ENCODE measurements at regions not wholly inside any gene's neighbourhood (a gene's known extent, or its start where the extent isn't known, plus 50 kb on each side); places are given as distances from the start of the nearest gene placed in this dataset.

DNA sequence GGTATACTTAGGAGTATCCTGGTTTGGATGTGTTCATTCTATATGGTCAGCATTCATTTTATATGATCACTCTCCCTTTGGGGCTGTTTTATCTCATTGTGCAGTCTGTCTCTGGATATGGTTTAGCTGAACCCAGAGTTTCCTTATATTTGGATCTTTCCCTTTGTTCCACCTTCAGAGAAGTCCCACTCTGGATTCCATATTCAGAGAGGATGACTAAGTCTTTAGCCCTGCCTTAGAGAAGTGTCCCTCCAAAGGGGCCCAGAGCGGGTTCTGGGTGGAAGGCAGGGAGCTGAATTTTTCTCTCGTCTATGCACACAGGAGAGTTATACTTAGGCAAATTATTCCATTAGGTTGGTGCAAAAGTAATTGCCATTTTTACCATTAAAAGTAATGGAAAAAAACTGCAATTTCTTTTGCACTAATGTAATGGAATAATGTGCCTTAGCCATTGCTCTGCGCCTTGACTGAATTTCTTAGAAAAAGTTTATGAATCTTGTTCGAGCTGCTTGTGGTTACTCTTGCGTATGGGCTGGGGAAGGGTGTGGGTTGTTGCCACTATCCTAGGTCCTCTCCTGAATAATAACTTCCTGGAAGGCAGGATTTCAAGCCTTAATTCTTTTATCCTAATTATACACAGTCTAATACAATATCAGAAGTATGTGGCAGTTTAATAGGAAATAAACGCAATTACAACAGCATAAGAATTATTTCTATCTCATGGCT is 74.2 kb upstream of the MTPN start:
- H3K36me3 ChIP-seq (ENCODE audit: control insufficient read depth in 2 of 2, extremely low read depth in 1 of 2, insufficient read depth in 2 of 2, low read length in 2 of 2) = no peaks in the 10 kb centered on the region
- no peaks in the 10 kb centered on the region for H3K79me2 ChIP-seq (ENCODE audit: control insufficient read depth, insufficient read depth, low read length)
- H3K4me1 ChIP-seq (ENCODE audit: control insufficient read depth, extremely low read depth, insufficient read depth, low read length) = no peaks in the 10 kb centered on the region
- H3K9me3 ChIP-seq (replicated peaks; ENCODE audit: control insufficient read depth, insufficient read depth, low read length) = no peaks in the 10 kb centered on the region
- no peak for DNase-seq (ENCODE audit: low read depth, low spot score)
- dilution Hi-C loops (cut with MboI; ENCODE audit: extremely low pct_ligation_motif_present, low sequenced_read_pairs) (no loop called here), intact Hi-C loops (cut with micrococcal nuclease) (no loop called here)
- H4K20me1 ChIP-seq (replicated peaks; ENCODE audit: control insufficient read depth, extremely low read depth, insufficient read depth, low read length) = no peaks in the 10 kb centered on the region
- H3K9ac ChIP-seq (replicated peaks; ENCODE audit: extremely low read depth, insufficient read depth, low read length) = no peak overlapping the region
- H2AFZ ChIP-seq (ENCODE audit: low read depth, low read length) = no peak overlapping the region
- ChIA-PET POLR2A (no interaction called here), CTCF (no interaction called here)
- no peaks in the 10 kb centered on the region for H3K27me3 ChIP-seq (ENCODE audit: control insufficient read depth in 2 of 2, insufficient read depth in 2 of 2, low read length in 2 of 2)
- no peak for TF ChIP-seq CTCF (IDR thresholded peaks at IDR 0.05; ENCODE audit: extremely low read depth in 1 of 2, insufficient read depth in 1 of 2, low read depth in 1 of 2, low read length in 2 of 2)
- H3K4me3 ChIP-seq (replicated peaks in 1 of 3; ENCODE audit: insufficient read depth in 1 of 3, low read depth in 1 of 3, low read length in 3 of 3) = no peak overlapping the region
- no peak for FAIRE-seq
- H3K4me2 ChIP-seq (ENCODE audit: insufficient read depth, low read length) = no peak overlapping the region
- no peaks in the 10 kb centered on the region for H3K9me1 ChIP-seq (replicated peaks; ENCODE audit: control insufficient read depth, extremely low read depth, insufficient read depth, low read length)
- BruUV-seq (replicated peaks) = no TSS peak
- no peak overlapping the region for H3K27ac ChIP-seq (ENCODE audit: insufficient read depth, low read depth, low read length)

DNA sequence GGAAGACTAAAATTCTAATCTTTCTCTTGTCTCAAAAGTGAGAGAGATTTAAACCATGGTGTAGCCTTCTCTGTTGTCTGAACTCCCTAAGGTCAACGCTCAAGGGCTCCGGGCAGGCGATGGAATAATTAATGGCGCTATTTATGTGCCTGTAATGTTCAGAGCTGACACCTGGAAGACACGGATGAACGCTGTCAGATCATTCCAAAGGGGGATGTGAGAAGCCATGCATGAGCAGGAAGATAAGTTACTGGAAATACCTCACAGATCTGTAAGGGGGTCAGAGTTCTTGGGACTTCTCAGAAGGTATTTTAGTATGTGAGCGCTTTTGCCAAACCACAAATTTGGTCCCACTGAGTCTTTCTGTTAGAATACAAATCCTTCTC is 73.3 kb upstream of the MTPN start:
- no peak for DNase-seq (ENCODE audit: low read depth, low spot score)
- no peak for FAIRE-seq
- Histone ChIP-seq H3K4me2 (ENCODE audit: insufficient read depth, low read length) (no peak overlapping the region), H3K36me3 (ENCODE audit: control insufficient read depth in 2 of 2, extremely low read depth in 1 of 2, insufficient read depth in 2 of 2, low read length in 2 of 2) (no peaks in the 10 kb centered on the region), H4K20me1 (replicated peaks; ENCODE audit: control insufficient read depth, extremely low read depth, insufficient read depth, low read length) (no peaks in the 10 kb centered on the region), H2AFZ (ENCODE audit: low read depth, low read length) (no peak overlapping the region), H3K27ac (ENCODE audit: insufficient read depth, low read depth, low read length) (no peak overlapping the region), H3K27me3 (ENCODE audit: control insufficient read depth in 2 of 2, insufficient read depth in 2 of 2, low read length in 2 of 2) (no peaks in the 10 kb centered on the region), H3K4me3 (replicated peaks in 1 of 3; ENCODE audit: insufficient read depth in 1 of 3, low read depth in 1 of 3, low read length in 3 of 3) (no peak overlapping the region), H3K79me2 (ENCODE audit: control insufficient read depth, insufficient read depth, low read length) (no peaks in the 10 kb centered on the region), H3K9me3 (replicated peaks; ENCODE audit: control insufficient read depth, insufficient read depth, low read length) (no peaks in the 10 kb centered on the region), H3K9ac (replicated peaks; ENCODE audit: extremely low read depth, insufficient read depth, low read length) (no peak overlapping the region), H3K4me1 (ENCODE audit: control insufficient read depth, extremely low read depth, insufficient read depth, low read length) (no peaks in the 10 kb centered on the region), H3K9me1 (replicated peaks; ENCODE audit: control insufficient read depth, extremely low read depth, insufficient read depth, low read length) (no peaks in the 10 kb centered on the region)
- BruUV-seq (replicated peaks) = no TSS peak
- TF ChIP-seq JUN (IDR thresholded peaks at IDR 0.05; ENCODE audit: borderline replicate concordance, insufficient read depth, insufficient read length, low read depth) (no peak), GATA2 (IDR thresholded peaks at IDR 0.05; ENCODE audit: insufficient read depth, insufficient read length, low read depth, low read length) (no peak)
- intact Hi-C loops (cut with micrococcal nuclease) (no loop called here), dilution Hi-C loops (cut with MboI; ENCODE audit: extremely low pct_ligation_motif_present, low sequenced_read_pairs) (no loop called here)
- CTCF ChIA-PET = no interaction called here
- POLR2A ChIA-PET = no interaction called here

Measured in endothelial cell of umbilical vein (primary cell).